HCT116 (cell line): ENCODE measurements at regions not wholly inside any gene's neighbourhood (a gene's known extent, or its start where the extent isn't known, plus 50 kb on each side); places are given as distances from the start of the nearest gene placed in this dataset.

Source experiments
- ATAC-seq: fragments of 200-7000 bp; cut with Tn5 transposase; 2 replicates; pipeline ENCODE4 v1.9.1; 2020; ENCODE audit warnings: mild to moderate bottlenecking, moderate library complexity
- BruUV-seq: library from RNA; stranded (reverse); fragments of 400-500 nt; replicated peaks from 2 replicates; lab custom pipeline; 2021; lab: Mats Ljungman, UMichigan
- CTCF ChIA-PET: fragments of 300-600 bp; sonication (Branson Sonifier 250); formaldehyde crosslinking; loops from one replicate; lab custom pipeline; 2021; ENCODE audit warnings: antibody characterized with exemption; lab: Charles Lee
- POLR2A ChIA-PET: fragments of 300-600, 350-600 bp; sonication (Branson Sonifier 250); formaldehyde crosslinking; loops from one replicate; lab custom pipeline; 2021; ENCODE audit warnings: antibody characterized with exemption; lab: Charles Lee
- RAD21 ChIA-PET, 2 experiments: fragments of 300-600 bp; sonication (Branson Sonifier 250); formaldehyde crosslinking; loops; one replicate each; lab custom pipeline; 2023; ENCODE audit warnings: low total read pairs in 2 of 2; ENCODE audit not compliant: uncharacterized antibody in 2 of 2, unreplicated experiment in 2 of 2, low non-redundant PET in 1 of 2; lab: Charles Lee
- DNase-seq: peaks from one replicate; pipeline ENCODE4 v3.0.0-alpha.2; 2010; ENCODE audit warnings: low read depth, low spot score
- H2AFZ ChIP-seq: fragments of 200-600 bp; shearing (Covaris generic), sonication (generic); 2 replicates; pipeline ENCODE4 v1.6.1; 2017; ENCODE audit warnings: low read depth, mixed run types, mixed read lengths, antibody characterized with exemption, low read length; ENCODE audit not compliant: poor library complexity, severe bottlenecking
- H3K27ac ChIP-seq: 2 replicates; pipeline ENCODE4 v1.5.1; 2012; ENCODE audit warnings: low read depth, low read length
- H3K27me3 ChIP-seq: fragments of 200-600 bp; sonication (generic); 2 replicates; pipeline ENCODE4 v1.6.1; 2016; ENCODE audit warnings: mixed run types, low read length, mixed read lengths; ENCODE audit not compliant: insufficient read depth
- H3K36me3 ChIP-seq, 2 experiments: fragments of 200-500 bp in 1 of 2; fragments of 200-600 bp in 1 of 2; sonication (Bioruptor generic) in 1 of 2; sonication (generic) in 1 of 2; 2 replicates each; pipeline versions ENCODE4 v1.5.1 to v1.6.1; 2014 to 2016; ENCODE audit warnings: low read length in 2 of 2, inconsistent platforms in 1 of 2, mixed read lengths in 1 of 2, mixed run types in 1 of 2; ENCODE audit not compliant: insufficient read depth in 2 of 2, control insufficient read depth in 1 of 2
- H3K4me1 ChIP-seq, 2 experiments: fragments of 200-600 bp in 1 of 2; sonication (generic) in 1 of 2; 2 replicates each; pipeline versions ENCODE4 v1.5.1 to v1.6.1; 2012 to 2017; ENCODE audit warnings: low read length in 2 of 2, inconsistent platforms in 1 of 2, mild to moderate bottlenecking in 1 of 2, mixed read lengths in 1 of 2, mixed run types in 1 of 2, moderate library complexity in 1 of 2; ENCODE audit not compliant: insufficient read depth in 2 of 2, control insufficient read depth in 1 of 2
- H3K4me2 ChIP-seq: fragments of 200-600 bp; sonication (generic); 2 replicates; pipeline ENCODE4 v1.6.1; 2017; ENCODE audit warnings: mixed run types, low read length, mixed read lengths
- H3K4me3 ChIP-seq, 2 experiments: fragments of 200-600 bp in 1 of 2; sonication (generic) in 1 of 2; replicated peaks in 1 of 2; 2 replicates each; pipeline ENCODE4 v1.5.1; 2011 to 2016; ENCODE audit warnings: low read length in 2 of 2, control low read depth in 1 of 2, low read depth in 1 of 2, mild to moderate bottlenecking in 1 of 2, mixed read lengths in 1 of 2, mixed run types in 1 of 2
- H3K79me2 ChIP-seq: fragments of 200-600 bp; sonication (generic); 2 replicates; pipeline ENCODE4 v1.6.1; 2017; ENCODE audit warnings: mild to moderate bottlenecking, mixed run types, low read length, moderate library complexity, mixed read lengths; ENCODE audit not compliant: insufficient read depth
- H3K9ac ChIP-seq: fragments of 200-600 bp; sonication (generic); 2 replicates; pipeline ENCODE4 v1.6.1; 2016; ENCODE audit warnings: low read length, mixed read lengths
- H3K9me2 ChIP-seq: fragments of 200-600 bp; sonication (generic), shearing (Covaris generic); 2 replicates; pipeline ENCODE4 v1.6.1; 2017; ENCODE audit warnings: mixed run types, mild to moderate bottlenecking, moderate library complexity; ENCODE audit not compliant: insufficient read depth
- H3K9me3 ChIP-seq, 2 experiments: fragments of 200-500 bp in 1 of 2; fragments of 200-600 bp in 1 of 2; sonication (Bioruptor generic) in 1 of 2; sonication (generic) in 1 of 2; 2 replicates each; pipeline ENCODE4 v1.6.1; 2014 to 2017; ENCODE audit warnings: low read length in 2 of 2, mixed read lengths in 2 of 2, inconsistent platforms in 1 of 2, low read depth in 1 of 2, mild to moderate bottlenecking in 1 of 2, mixed run types in 1 of 2, moderate library complexity in 1 of 2; ENCODE audit not compliant: control insufficient read depth in 1 of 2, insufficient read depth in 1 of 2
- H4K20me1 ChIP-seq: fragments of 200-600 bp; sonication (generic), shearing (Covaris generic); 2 replicates; pipeline ENCODE4 v1.6.1; 2017; ENCODE audit warnings: mixed run types, mild to moderate bottlenecking, moderate library complexity; ENCODE audit not compliant: insufficient read depth
- CBX3 ChIP-seq: IDR thresholded peaks from 2 replicates; pipeline ENCODE4 v1.6.1; 2012; ENCODE audit warnings: low read depth
- EZH2 ChIP-seq: fragments of 200-600 bp; sonication (generic); IDR thresholded peaks from 2 replicates; pipeline ENCODE4 v1.6.1; 2017; ENCODE audit warnings: antibody characterized with exemption, mixed run types
- EZH2phosphoT487 ChIP-seq: fragments of 200-600 bp; IDR thresholded peaks from 2 replicates; pipeline ENCODE4 v1.6.1; 2018; ENCODE audit warnings: antibody characterized with exemption, borderline replicate concordance
- MAX ChIP-seq: IDR thresholded peaks from 2 replicates; pipeline ENCODE4 v1.6.1; 2012
- POLR2AphosphoS5 ChIP-seq: IDR thresholded peaks from 2 replicates; pipeline ENCODE4 v1.6.1; 2011; ENCODE audit warnings: mild to moderate bottlenecking, low read depth, low read length, moderate library complexity
- SP1 ChIP-seq: IDR thresholded peaks from 2 replicates; pipeline ENCODE4 v1.6.1; 2012; ENCODE audit warnings: low read depth
- TCF7L2 ChIP-seq: IDR thresholded peaks from 2 replicates; pipeline ENCODE4 v1.7.0; 2011; ENCODE audit warnings: borderline replicate concordance, inconsistent platforms; ENCODE audit not compliant: insufficient read depth, insufficient read length; ENCODE audit errors: extremely low read depth
- intact Hi-C: fragments of 100-400 bp; cut with micrococcal nuclease; formaldehyde crosslinking; loops from 2 replicates; pipeline ENCODE4 v1.10.0; 2022

GRCh38 chr6:111950661-111951496 lies 77.6 kb upstream of the FYN start:
- no peak for TF ChIP-seq MAX
- no peak for TF ChIP-seq EZH2
- no peak for TF ChIP-seq POLR2AphosphoS5
- no peak for TF ChIP-seq TCF7L2
- TF ChIP-seq EZH2phosphoT487, result no peak
- TF ChIP-seq SP1, result no peak
- H4K20me1 ChIP-seq, result no peaks in the 10 kb centered on the region
- no peak for DNase-seq
- ChIA-PET CTCF (no interaction called here), RAD21 (no interaction called here), POLR2A (no interaction called here)
- ATAC-seq, result no peak
- BruUV-seq, result no TSS peak
- no peak overlapping the region for H3K9ac ChIP-seq
- H3K27ac ChIP-seq, result no peak overlapping the region
- intact Hi-C loops, result no loop called here
- H3K4me2 ChIP-seq, result no peak overlapping the region
- no peak overlapping the region for H2AFZ ChIP-seq
- no peaks in the 10 kb centered on the region for H3K79me2 ChIP-seq
- H3K4me3 ChIP-seq, result no peak overlapping the region
- H3K9me3 ChIP-seq, result no peaks in the 10 kb centered on the region
- H3K27me3 ChIP-seq, result no peaks in the 10 kb centered on the region
- peaks cover 0 to 12% of the 10 kb centered on the region in 2 experiments; a peak in 1 of 4 replicates for H3K4me1 ChIP-seq
- H3K36me3 ChIP-seq, result no peaks in the 10 kb centered on the region
- H3K9me2 ChIP-seq, result no peaks in the 10 kb centered on the region

- ChIA-PET CTCF (no interaction called here), POLR2A (no interaction called here), RAD21 (no interaction called here)
- Histone ChIP-seq H3K4me1 (peaks cover 0 to 12% of the 10 kb centered on the region in 2 experiments; a peak in 1 of 4 replicates), H3K9me3 (no peaks in the 10 kb centered on the region), H3K36me3 (no peaks in the 10 kb centered on the region), H3K27ac (no peak overlapping the region), H3K79me2 (no peaks in the 10 kb centered on the region), H3K27me3 (no peaks in the 10 kb centered on the region), H3K9ac (no peak overlapping the region), H4K20me1 (no peaks in the 10 kb centered on the region), H2AFZ (no peak overlapping the region), H3K9me2 (no peaks in the 10 kb centered on the region), H3K4me3 (no peak overlapping the region), H3K4me2 (no peak overlapping the region)
- BruUV-seq, result no TSS peak
- intact Hi-C loops, result no loop called here
- no peak for TF ChIP-seq TCF7L2
- TF ChIP-seq CBX3, result no peak
- no peak for DNase-seq
- no peak for ATAC-seq
Observed at GRCh38 chr6:111951497-111952085, 78.3 kb upstream of the FYN start.
